SK-N-MC (cell line): ENCODE measurements at regions not wholly inside any gene's neighbourhood (a gene's known extent, or its start where the extent isn't known, plus 50 kb on each side); places are given as distances from the start of the nearest gene placed in this dataset.

Source experiments
- EZH2 ChIP-seq: fragments of 200-600 bp; sonication (generic); IDR thresholded peaks from one replicate; pipeline ENCODE4 v1.6.1; 2017; ENCODE audit warnings: antibody characterized with exemption
- POLR2AphosphoS5 ChIP-seq: IDR thresholded peaks from 2 replicates; pipeline ENCODE4 v1.6.1; 2012; ENCODE audit warnings: mild to moderate bottlenecking, low read depth, low read length, borderline replicate concordance

GRCh38 chrX:39156051-39156450, 354.8 kb downstream of the MID1IP1 start:
- TF ChIP-seq EZH2 (no peak), POLR2AphosphoS5 (no peak)
